CD14-positive monocyte (primary cell): ENCODE measurements at regions not wholly inside any gene's neighbourhood (a gene's known extent, or its start where the extent isn't known, plus 50 kb on each side); places are given as distances from the start of the nearest gene placed in this dataset.

ENCODE experiments used
- DNase-seq, 3 donors: peaks; one replicate each; pipeline ENCODE4 v3.0.0-alpha.2; 2011 to 2022
- H2AFZ ChIP-seq: 2 replicates; pipeline ENCODE4 v1.6.0; 2012; ENCODE audit warnings: mild to moderate bottlenecking, low read depth, low read length, inconsistent platforms; ENCODE audit not compliant: insufficient read depth, poor library complexity, severe bottlenecking
- H3K27ac ChIP-seq, 2 donors: 1 replicate in 1 of 2; 2 replicates in 1 of 2; pipeline ENCODE4 v1.5.1; 2012 to 2013; ENCODE audit warnings: low read length in 2 of 2, control low read depth in 1 of 2, inconsistent platforms in 1 of 2, low read depth in 1 of 2, mild to moderate bottlenecking in 1 of 2
- H3K27me3 ChIP-seq, 2 donors: one replicate each; pipeline versions ENCODE4 v1.6.0 to v1.6.1; 2011 to 2013; ENCODE audit warnings: low read length in 2 of 2; ENCODE audit not compliant: control insufficient read depth in 2 of 2, insufficient read depth in 2 of 2
- H3K36me3 ChIP-seq, 2 donors: replicated peaks in 1 of 2; 1 replicate in 1 of 2; 2 replicates in 1 of 2; pipeline versions ENCODE4 v1.5.1 to v1.6.1; 2012 to 2013; ENCODE audit warnings: low read length in 2 of 2, control low read depth in 1 of 2, inconsistent platforms in 1 of 2, mild to moderate bottlenecking in 1 of 2; ENCODE audit not compliant: insufficient read depth in 2 of 2, control insufficient read depth in 1 of 2
- H3K4me1 ChIP-seq, 2 donors: 1 replicate in 1 of 2; 2 replicates in 1 of 2; pipeline versions ENCODE4 v1.5.1 to v1.6.1; 2012 to 2013; ENCODE audit warnings: low read length in 2 of 2, control low read depth in 1 of 2, inconsistent platforms in 1 of 2, mild to moderate bottlenecking in 1 of 2, moderate library complexity in 1 of 2; ENCODE audit not compliant: insufficient read depth in 2 of 2, control insufficient read depth in 1 of 2
- H3K4me2 ChIP-seq: replicated peaks from 2 replicates; pipeline ENCODE3; 2012; ENCODE audit warnings: low read length, moderate library complexity, mild to moderate bottlenecking; ENCODE audit not compliant: poor library complexity, severe bottlenecking; ENCODE audit errors: extremely low read depth
- H3K4me3 ChIP-seq, 3 experiments: fragments of 200-600 bp in 1 of 3; sonication (generic) in 1 of 3; replicated peaks in 1 of 3; 1 replicate in 2 of 3; 2 replicates in 1 of 3; pipeline ENCODE4 v1.5.1; 2011 to 2013; ENCODE audit warnings: low read length in 3 of 3, mild to moderate bottlenecking in 3 of 3, control low read depth in 2 of 3, low read depth in 2 of 3, inconsistent platforms in 1 of 3, moderate library complexity in 1 of 3
- H3K79me2 ChIP-seq: 2 replicates; pipeline ENCODE4 v1.6.0; 2012; ENCODE audit warnings: mild to moderate bottlenecking, control low read depth, inconsistent platforms, low read length, moderate library complexity; ENCODE audit not compliant: insufficient read depth
- H3K9ac ChIP-seq: 2 replicates; pipeline ENCODE4 v1.6.0; 2017; ENCODE audit warnings: low read length, mild to moderate bottlenecking; ENCODE audit not compliant: insufficient read depth, poor library complexity, severe bottlenecking
- H3K9me3 ChIP-seq, 2 donors: replicated peaks in 1 of 2; 1 replicate in 1 of 2; 2 replicates in 1 of 2; pipeline versions ENCODE4 v1.5.1 to v1.6.1; 2012 to 2013; ENCODE audit warnings: low read length in 2 of 2, control low read depth in 1 of 2; ENCODE audit not compliant: control insufficient read depth in 1 of 2, insufficient read depth in 1 of 2
- H4K20me1 ChIP-seq: 2 replicates; pipeline ENCODE4 v1.6.0; 2012; ENCODE audit warnings: mild to moderate bottlenecking, low read length, control low read depth, moderate library complexity; ENCODE audit not compliant: insufficient read depth
- H3K27ac Mint-ChIP-seq, 7 donors: one replicate each; pipeline ENCODE4 v1.8.0; 2020; ENCODE audit warnings: mild to moderate bottlenecking in 7 of 7, mixed read lengths in 7 of 7, moderate library complexity in 6 of 7, inconsistent platforms in 2 of 7
- H3K27me3 Mint-ChIP-seq, 3 donors: one replicate each; pipeline ENCODE4 v1.8.0; 2021 to 2022; ENCODE audit warnings: low read depth in 3 of 3, mild to moderate bottlenecking in 3 of 3, mixed read lengths in 3 of 3, moderate library complexity in 3 of 3, inconsistent platforms in 1 of 3
- H3K36me3 Mint-ChIP-seq, 2 donors: one replicate each; pipeline ENCODE4 v1.8.0; 2020; ENCODE audit warnings: mixed read lengths in 2 of 2, inconsistent platforms in 1 of 2, mild to moderate bottlenecking in 1 of 2
- H3K4me1 Mint-ChIP-seq: one replicate; pipeline ENCODE4 v1.8.0; 2020; ENCODE audit warnings: mild to moderate bottlenecking, mixed read lengths
- H3K4me3 Mint-ChIP-seq, 2 donors: one replicate each; pipeline ENCODE4 v1.8.0; 2020; ENCODE audit warnings: mild to moderate bottlenecking in 2 of 2, mixed read lengths in 2 of 2, moderate library complexity in 1 of 2
- H3K9me3 Mint-ChIP-seq, 7 donors: one replicate each; pipeline ENCODE4 v1.8.0; 2020 to 2022; ENCODE audit warnings: mixed read lengths in 7 of 7, mild to moderate bottlenecking in 6 of 7, moderate library complexity in 6 of 7, inconsistent platforms in 2 of 7
- CTCF ChIP-seq: fragments of 200-600 bp; IDR thresholded peaks from one replicate; pipeline ENCODE4 v1.8.0; 2022; ENCODE audit warnings: antibody characterized with exemption, mild to moderate bottlenecking
- WGBS: methylation state at CpG from one replicate; pipeline ENCODE4 v1.1.5; 2013; ENCODE audit warnings: missing lambda C conversion rate; ENCODE audit not compliant: insufficient coverage; 5-methylcytosine and 5-hydroxymethylcytosine counted together
- intact Hi-C, 2 donors: fragments of 100-400 bp; cut with micrococcal nuclease; formaldehyde crosslinking; loops; one replicate each; pipeline versions ENCODE4 v1.15.0 to v1.15.1; 2023

GRCh38 chr13:42708391-42708790 lies 73.0 kb upstream of the FAM216B start:
- no peak overlapping the region for H3K4me3 Mint-ChIP-seq

GRCh38 chr13:42709276-42709675 lies 72.1 kb upstream of the FAM216B start:
- Histone ChIP-seq H3K9ac (no peak overlapping the region), H3K36me3 (no peaks in the 10 kb centered on the region), H3K27ac (no peak overlapping the region), H4K20me1 (no peaks in the 10 kb centered on the region), H3K79me2 (no peaks in the 10 kb centered on the region), H3K27me3 (no peaks in the 10 kb centered on the region), H3K4me1 (no peaks in the 10 kb centered on the region), H3K4me2 (no peak overlapping the region), H3K9me3 (no peaks in the 10 kb centered on the region), H2AFZ (no peak overlapping the region), H3K4me3 (no peak overlapping the region)
- Mint-ChIP-seq H3K27me3 (peaks cover 0 to 4% (median 4%) of the 10 kb centered on the region in 3 donors), H3K9me3 (peaks cover 2 to 11% (median 5%) of the 10 kb centered on the region in 7 donors), H3K4me3 (no peak overlapping the region), H3K36me3 (no peaks in the 10 kb centered on the region), H3K4me1 (no peaks in the 10 kb centered on the region), H3K27ac (no peak overlapping the region)
- WGBS: no CpG with 5 or more reads among the region's 2 CpGs
- intact Hi-C loops: no loop called here
- no peak for DNase-seq
- no peak for TF ChIP-seq CTCF

More at GRCh38 chr13:42708391-42708790, 73.0 kb upstream of the FAM216B start:
- TF ChIP-seq CTCF: no peak
- Histone ChIP-seq H3K27me3 (no peaks in the 10 kb centered on the region), H3K36me3 (no peaks in the 10 kb centered on the region), H3K79me2 (no peaks in the 10 kb centered on the region), H3K27ac (no peak overlapping the region), H3K4me2 (no peak overlapping the region), H3K4me1 (no peaks in the 10 kb centered on the region), H3K9ac (no peak overlapping the region), H4K20me1 (no peaks in the 10 kb centered on the region), H2AFZ (no peak overlapping the region), H3K9me3 (no peaks in the 10 kb centered on the region), H3K4me3 (no peak overlapping the region)
- H3K27me3 Mint-ChIP-seq: peaks cover 2 to 5% (median 4%) of the 10 kb centered on the region in 3 donors
- no peak overlapping the region for H3K27ac Mint-ChIP-seq
- no peaks in the 10 kb centered on the region for H3K36me3 Mint-ChIP-seq
- DNase-seq: no peak
- intact Hi-C loops: no loop called here
- no CpG with 5 or more reads among the region's 4 CpGs for WGBS
- H3K4me1 Mint-ChIP-seq: no peaks in the 10 kb centered on the region
- H3K9me3 Mint-ChIP-seq: peaks cover 2 to 11% (median 5%) of the 10 kb centered on the region in 7 donors
